Fibroblast of the conjunctiva (primary cell): ENCODE measurements at regions not wholly inside any gene's neighbourhood (a gene's known extent, or its start where the extent isn't known, plus 50 kb on each side); places are given as distances from the start of the nearest gene placed in this dataset.
"Not testable (repeated sequence)": the region's sequence is repeated elsewhere in the genome, so short reads cannot be mapped to it uniquely, and the experiment has no call there.

Experiments
- DNase-seq: peaks from one replicate; pipeline ENCODE4 v3.0.0-alpha.2; 2010; ENCODE audit warnings: low read depth

- peak; percentile 31 for DNase-seq
Measured at GRCh38 chrX:2572740-2573139, 72.0 kb upstream of the DHRSX start.

- no peak for DNase-seq
Measured at GRCh38 chrX:2568125-2568524, 67.3 kb upstream of the DHRSX start.

- no peak for DNase-seq
Measured at GRCh38 chrX:2566055-2566454, 65.3 kb upstream of the DHRSX start.

- no peak for DNase-seq
Measured at GRCh38 chrX:2561456-2561855, 60.7 kb upstream of the DHRSX start.

- DNase-seq = no peak
Measured at GRCh38 chrX:2559124-2559523, 58.3 kb upstream of the DHRSX start.

GRCh38 chrX:2554891-2555290, 54.1 kb upstream of the DHRSX start:
- DNase-seq = no peak

- not testable (repeated sequence) for DNase-seq
Measured at GRCh38 chrX:2554066-2554465, 53.3 kb upstream of the DHRSX start.

GRCh38 chrX:2552621-2553201, 51.9 kb upstream of the DHRSX start:
- DNase-seq = peak; percentile 43

- no peak for DNase-seq
Measured at GRCh38 chrX:2550328-2551020, 49.7 kb upstream of the DHRSX start.
